Upper lobe of left lung (tissue), 6 donors: ENCODE measurements at regions not wholly inside any gene's neighbourhood (a gene's known extent, or its start where the extent isn't known, plus 50 kb on each side); places are given as distances from the start of the nearest gene placed in this dataset.

ENCODE experiments used
- ATAC-seq, 2 donors: fragments of 200-7000 bp; cut with Tn5 transposase; one replicate each; pipeline ENCODE4 v1.9.1; 2022; ENCODE audit warnings: mild to moderate bottlenecking in 2 of 2, moderate library complexity in 2 of 2; ENCODE audit not compliant: low FRiP score in 2 of 2
- DNase-seq, 2 donors: peaks; one replicate each; pipeline ENCODE4 v3.0.0-alpha.2; 2019 to 2020
- H3K27ac ChIP-seq, 4 donors: fragments of 200-600 bp; sonication (generic); one replicate each; pipeline ENCODE4 v1.5.1; 2016 to 2019
- H3K27me3 ChIP-seq, 4 donors: fragments of 200-600 bp; sonication (generic); one replicate each; pipeline ENCODE4 v1.5.1; 2017 to 2019
- H3K36me3 ChIP-seq, 4 donors: fragments of 200-600 bp; sonication (generic); one replicate each; pipeline ENCODE4 v1.5.1; 2016 to 2019
- H3K4me1 ChIP-seq, 4 donors: fragments of 200-600 bp; sonication (generic); one replicate each; pipeline ENCODE4 v1.5.1; 2018 to 2019
- H3K4me3 ChIP-seq, 4 donors: fragments of 200-600 bp; sonication (generic); one replicate each; pipeline ENCODE4 v1.5.1; 2017 to 2019; ENCODE audit warnings: mild to moderate bottlenecking in 2 of 4, moderate library complexity in 1 of 4
- H3K9me3 ChIP-seq, 4 donors: fragments of 200-600 bp; sonication (generic); one replicate each; pipeline ENCODE4 v1.5.1; 2018 to 2019
- EP300 ChIP-seq, 4 donors: sonication (generic); formaldehyde crosslinking; IDR thresholded peaks; one replicate each; pipeline ENCODE4 v1.5.1; 2017; ENCODE audit warnings: antibody characterized with exemption in 4 of 4, control low read depth in 2 of 4
- POLR2A ChIP-seq, 4 donors: fragments of 450-650 bp; IDR thresholded peaks; one replicate each; pipeline ENCODE4 v1.5.1; 2016 to 2017; ENCODE audit warnings: antibody characterized with exemption in 4 of 4, mild to moderate bottlenecking in 2 of 4
- POLR2AphosphoS5 ChIP-seq, 2 donors: sonication (generic); formaldehyde crosslinking; IDR thresholded peaks; one replicate each; pipeline ENCODE4 v1.5.1; 2017; ENCODE audit warnings: antibody characterized with exemption in 2 of 2
- WGBS, 2 donors: methylation state at CpG; one replicate each; pipeline ENCODE4 v1.1.5; 2017 to 2018; 5-methylcytosine and 5-hydroxymethylcytosine counted together
- TF ChIP-seq, protein P1 (sequence below), 6 experiments: fragments of 450-650 bp in 4 of 6; fragments of 200-600 bp in 2 of 6; sonication (generic) in 2 of 6; IDR thresholded peaks; one replicate each; pipeline ENCODE4 v1.5.1; 2016 to 2019; ENCODE audit warnings: antibody characterized with exemption in 6 of 6
- donor health status: DM: no; HTN: no; CAD: no; lungs with moderate emphysema.
- donor health status: DM: no; HTN: yes; CAD: no; lungs with severe emphysema.

DNA sequence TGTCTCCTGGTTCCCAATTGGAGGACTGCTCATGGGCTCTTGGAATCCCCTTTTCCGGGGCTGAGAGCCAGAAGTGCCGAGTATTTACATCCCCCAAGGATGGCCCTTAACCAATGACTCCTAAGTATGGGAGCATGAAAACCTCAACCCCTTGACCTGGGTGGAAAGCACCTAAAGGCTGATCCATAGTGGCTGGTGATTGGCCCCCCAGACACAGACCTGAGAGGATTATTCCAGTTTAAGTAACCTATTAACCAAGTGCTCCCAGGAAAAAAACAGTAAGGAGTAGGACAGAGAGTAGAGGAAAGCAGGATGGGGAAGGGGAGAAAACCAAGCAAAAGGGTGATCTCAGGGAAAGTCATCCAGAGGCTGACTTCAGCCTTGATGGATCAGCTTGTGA is 206.1 kb upstream of the RND3 start:
- Histone ChIP-seq H3K27me3 (no peaks in the 10 kb centered on the region), H3K4me1 (no peaks in the 10 kb centered on the region), H3K4me3 (no peak overlapping the region), H3K27ac (no peak overlapping the region), H3K9me3 (no peaks in the 10 kb centered on the region), H3K36me3 (no peaks in the 10 kb centered on the region)
- WGBS, 2 donors = 85 to 86% methylated on average over 2 of the region's 2 CpGs
- DNase-seq (no peak), ATAC-seq (no peak)
- TF ChIP-seq POLR2AphosphoS5 (IDR thresholded peaks at IDR 0.05) (no peak), POLR2A (IDR thresholded peaks at IDR 0.05) (no peak), EP300 (IDR thresholded peaks at IDR 0.05) (no peak)
- TF ChIP-seq, protein P1, sequence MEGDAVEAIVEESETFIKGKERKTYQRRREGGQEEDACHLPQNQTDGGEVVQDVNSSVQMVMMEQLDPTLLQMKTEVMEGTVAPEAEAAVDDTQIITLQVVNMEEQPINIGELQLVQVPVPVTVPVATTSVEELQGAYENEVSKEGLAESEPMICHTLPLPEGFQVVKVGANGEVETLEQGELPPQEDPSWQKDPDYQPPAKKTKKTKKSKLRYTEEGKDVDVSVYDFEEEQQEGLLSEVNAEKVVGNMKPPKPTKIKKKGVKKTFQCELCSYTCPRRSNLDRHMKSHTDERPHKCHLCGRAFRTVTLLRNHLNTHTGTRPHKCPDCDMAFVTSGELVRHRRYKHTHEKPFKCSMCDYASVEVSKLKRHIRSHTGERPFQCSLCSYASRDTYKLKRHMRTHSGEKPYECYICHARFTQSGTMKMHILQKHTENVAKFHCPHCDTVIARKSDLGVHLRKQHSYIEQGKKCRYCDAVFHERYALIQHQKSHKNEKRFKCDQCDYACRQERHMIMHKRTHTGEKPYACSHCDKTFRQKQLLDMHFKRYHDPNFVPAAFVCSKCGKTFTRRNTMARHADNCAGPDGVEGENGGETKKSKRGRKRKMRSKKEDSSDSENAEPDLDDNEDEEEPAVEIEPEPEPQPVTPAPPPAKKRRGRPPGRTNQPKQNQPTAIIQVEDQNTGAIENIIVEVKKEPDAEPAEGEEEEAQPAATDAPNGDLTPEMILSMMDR (IDR thresholded peaks at IDR 0.05) = no peak

DNA sequence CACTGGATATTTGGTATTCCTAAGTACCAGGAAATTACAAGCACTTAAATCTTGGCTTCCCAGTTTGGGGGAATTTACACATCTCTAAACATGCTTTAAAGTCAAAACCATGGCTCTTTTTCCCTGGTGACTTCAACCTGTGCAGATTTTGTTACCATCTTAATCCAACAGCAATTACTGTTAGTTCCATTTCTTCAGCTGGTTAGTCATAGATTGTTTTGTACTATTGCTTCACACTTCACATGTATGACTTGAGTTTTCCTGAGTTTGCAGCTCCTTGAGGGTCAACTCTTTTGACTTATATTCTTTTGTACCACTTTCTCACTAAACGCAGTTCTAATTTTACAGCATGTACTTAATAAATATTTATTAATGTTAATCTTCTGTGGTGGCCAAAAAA is 203.4 kb upstream of the RND3 start:
- 72 to 85% methylated on average over 1 of the region's 1 CpG for WGBS, 2 donors
- TF ChIP-seq, protein P1 (IDR thresholded peaks at IDR 0.05) = no peak
- TF ChIP-seq POLR2A (IDR thresholded peaks at IDR 0.05) (no peak), EP300 (IDR thresholded peaks at IDR 0.05) (no peak), POLR2AphosphoS5 (IDR thresholded peaks at IDR 0.05) (no peak)
- DNase-seq (no peak), ATAC-seq (no peak)
- Histone ChIP-seq H3K4me3 (no peak overlapping the region), H3K4me1 (no peaks in the 10 kb centered on the region), H3K27me3 (no peaks in the 10 kb centered on the region), H3K36me3 (no peaks in the 10 kb centered on the region), H3K27ac (no peak overlapping the region), H3K9me3 (no peaks in the 10 kb centered on the region)

GRCh38 chr2:150690261-150690660 is 202.8 kb upstream of the RND3 start:
- no peaks in the 10 kb centered on the region for H3K4me1 ChIP-seq
- ATAC-seq (no peak), DNase-seq (no peak)
- H3K27me3 ChIP-seq = no peaks in the 10 kb centered on the region
- TF ChIP-seq EP300 (IDR thresholded peaks at IDR 0.05) (no peak), POLR2A (IDR thresholded peaks at IDR 0.05) (no peak), POLR2AphosphoS5 (IDR thresholded peaks at IDR 0.05) (no peak)
- TF ChIP-seq, protein P1 (IDR thresholded peaks at IDR 0.05) = no peak
- no peaks in the 10 kb centered on the region for H3K36me3 ChIP-seq
- H3K4me3 ChIP-seq = no peak overlapping the region
- no peaks in the 10 kb centered on the region for H3K9me3 ChIP-seq
- 75 to 83% methylated on average over 2 of the region's 2 CpGs for WGBS, 2 donors
- H3K27ac ChIP-seq = no peak overlapping the region

DNA sequence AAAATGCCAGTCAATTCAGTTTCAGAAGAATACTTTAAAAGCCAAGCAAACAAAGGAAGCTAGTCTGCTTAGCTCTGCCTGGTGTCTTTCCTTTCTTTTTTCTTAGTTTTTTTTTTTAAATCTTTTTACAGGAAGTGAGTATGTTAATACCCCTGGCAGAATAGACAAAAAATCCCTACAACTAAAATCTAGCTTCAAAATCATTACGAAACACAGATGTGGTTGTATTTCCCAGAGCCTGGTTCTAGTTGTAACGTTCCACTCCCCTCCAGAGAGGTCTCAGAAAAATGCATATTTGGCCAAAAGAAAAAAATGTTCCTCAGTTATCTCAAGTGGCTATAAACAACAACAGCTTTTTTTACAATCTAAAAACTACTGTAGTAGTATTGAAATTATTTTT is 202.1 kb upstream of the RND3 start:
- no peak overlapping the region for H3K27ac ChIP-seq
- 73 to 76% methylated on average over 2 of the region's 2 CpGs for WGBS, 2 donors
- H3K9me3 ChIP-seq = no peaks in the 10 kb centered on the region
- no peaks in the 10 kb centered on the region for H3K27me3 ChIP-seq
- no peaks in the 10 kb centered on the region for H3K36me3 ChIP-seq
- H3K4me3 ChIP-seq = no peak overlapping the region
- TF ChIP-seq POLR2AphosphoS5 (IDR thresholded peaks at IDR 0.05) (no peak), EP300 (IDR thresholded peaks at IDR 0.05) (no peak), POLR2A (IDR thresholded peaks at IDR 0.05) (no peak)
- TF ChIP-seq, protein P1 (IDR thresholded peaks at IDR 0.05) = no peak
- DNase-seq = no peak
- H3K4me1 ChIP-seq = no peaks in the 10 kb centered on the region
- no peak for ATAC-seq

DNA sequence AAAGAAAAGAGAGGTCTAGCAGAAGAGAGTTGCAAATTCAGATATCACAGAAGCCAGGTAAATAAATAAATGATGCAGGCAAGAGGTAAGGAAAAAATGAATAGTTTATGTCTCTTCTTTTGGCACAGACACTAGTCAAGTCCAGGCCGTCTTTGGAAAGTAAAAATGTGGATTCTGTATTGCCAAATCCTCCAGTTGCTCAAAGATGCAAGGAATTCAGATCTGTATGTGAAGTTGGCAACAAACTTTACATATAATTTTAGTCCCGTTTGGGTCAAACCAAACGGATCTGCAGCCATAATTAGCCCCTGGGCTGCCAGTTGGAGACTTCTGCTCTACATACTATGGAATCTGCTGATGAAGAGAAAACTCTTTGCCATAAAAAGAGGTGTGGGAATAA is 200.5 kb upstream of the RND3 start:
- Histone ChIP-seq H3K4me1 (no peaks in the 10 kb centered on the region), H3K27ac (no peak overlapping the region), H3K27me3 (no peaks in the 10 kb centered on the region), H3K9me3 (no peaks in the 10 kb centered on the region), H3K4me3 (no peak overlapping the region), H3K36me3 (no peaks in the 10 kb centered on the region)
- DNase-seq (no peak), ATAC-seq (no peak)
- no peak for TF ChIP-seq POLR2A (IDR thresholded peaks at IDR 0.05)
- no peak for TF ChIP-seq EP300 (IDR thresholded peaks at IDR 0.05)
- TF ChIP-seq, protein P1 (IDR thresholded peaks at IDR 0.05) = no peak
- WGBS, 2 donors = 84 to 85% methylated on average over 3 of the region's 3 CpGs
